Type B pancreatic cell (in vitro differentiated cells): ENCODE measurements at regions not wholly inside any gene's neighbourhood (a gene's known extent, or its start where the extent isn't known, plus 50 kb on each side); places are given as distances from the start of the nearest gene placed in this dataset.
"Not testable (repeated sequence)": the region's sequence is repeated elsewhere in the genome, so short reads cannot be mapped to it uniquely, and the experiment has no call there.

Experiments
- DNase-seq: peaks from one replicate; pipeline ENCODE4 v3.0.0; 2021; ENCODE audit warnings: mixed read lengths; ENCODE audit not compliant: unreplicated experiment; ENCODE audit errors: extremely low spot score
- H3K27ac Mint-ChIP-seq: 2 replicates; pipeline ENCODE4 v1.8.0; 2021; ENCODE audit warnings: mild to moderate bottlenecking, mixed read lengths
- H3K27me3 Mint-ChIP-seq: 2 replicates; pipeline ENCODE4 v1.8.0; 2021; ENCODE audit warnings: mixed read lengths
- H3K36me3 Mint-ChIP-seq: 2 replicates; pipeline ENCODE4 v1.8.0; 2021; ENCODE audit warnings: mixed read lengths
- H3K4me1 Mint-ChIP-seq: one replicate; pipeline ENCODE4 v1.8.0; 2021; ENCODE audit warnings: mixed read lengths; ENCODE audit not compliant: unreplicated experiment
- H3K4me3 Mint-ChIP-seq: 2 replicates; pipeline ENCODE4 v1.8.0; 2021; ENCODE audit warnings: mild to moderate bottlenecking, mixed read lengths
- H3K9me3 Mint-ChIP-seq: 2 replicates; pipeline ENCODE4 v1.8.0; 2021; ENCODE audit warnings: mixed read lengths
- TF ChIP-seq, protein P1 (sequence below): fragments of 200-600 bp; sonication (generic); conservative IDR thresholded peaks from 2 replicates; pipeline ENCODE4 v1.5.0; 2021; ENCODE audit warnings: antibody characterized with exemption, mild to moderate bottlenecking

DNA sequence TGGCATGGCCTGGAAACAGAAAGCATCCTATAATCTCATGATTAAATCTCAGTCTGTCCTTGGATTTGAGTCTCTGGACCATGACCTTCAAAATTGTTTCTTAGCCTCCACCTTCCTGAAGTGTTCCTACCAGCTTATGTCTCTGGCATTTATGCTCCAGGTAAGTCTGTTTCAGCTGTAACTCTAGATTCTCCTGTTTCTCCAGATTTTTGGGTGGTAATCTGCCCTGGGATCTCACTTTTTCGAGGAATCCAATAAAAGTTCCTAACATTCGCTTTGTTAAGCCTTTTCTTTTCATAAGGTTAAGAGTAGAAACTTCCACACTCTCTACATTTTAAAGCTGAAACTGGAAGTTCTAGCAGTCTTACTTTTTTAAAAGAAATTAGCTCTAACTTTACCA is 318.5 kb downstream of the C6orf118 start:
- no peak overlapping the region for H3K4me3 Mint-ChIP-seq
- no peak for DNase-seq
- TF ChIP-seq, protein P1, sequence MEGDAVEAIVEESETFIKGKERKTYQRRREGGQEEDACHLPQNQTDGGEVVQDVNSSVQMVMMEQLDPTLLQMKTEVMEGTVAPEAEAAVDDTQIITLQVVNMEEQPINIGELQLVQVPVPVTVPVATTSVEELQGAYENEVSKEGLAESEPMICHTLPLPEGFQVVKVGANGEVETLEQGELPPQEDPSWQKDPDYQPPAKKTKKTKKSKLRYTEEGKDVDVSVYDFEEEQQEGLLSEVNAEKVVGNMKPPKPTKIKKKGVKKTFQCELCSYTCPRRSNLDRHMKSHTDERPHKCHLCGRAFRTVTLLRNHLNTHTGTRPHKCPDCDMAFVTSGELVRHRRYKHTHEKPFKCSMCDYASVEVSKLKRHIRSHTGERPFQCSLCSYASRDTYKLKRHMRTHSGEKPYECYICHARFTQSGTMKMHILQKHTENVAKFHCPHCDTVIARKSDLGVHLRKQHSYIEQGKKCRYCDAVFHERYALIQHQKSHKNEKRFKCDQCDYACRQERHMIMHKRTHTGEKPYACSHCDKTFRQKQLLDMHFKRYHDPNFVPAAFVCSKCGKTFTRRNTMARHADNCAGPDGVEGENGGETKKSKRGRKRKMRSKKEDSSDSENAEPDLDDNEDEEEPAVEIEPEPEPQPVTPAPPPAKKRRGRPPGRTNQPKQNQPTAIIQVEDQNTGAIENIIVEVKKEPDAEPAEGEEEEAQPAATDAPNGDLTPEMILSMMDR, result no peak
- no peak overlapping the region for H3K27ac Mint-ChIP-seq
- H3K4me1 Mint-ChIP-seq, result no peaks in the 10 kb centered on the region
- no peaks in the 10 kb centered on the region for H3K9me3 Mint-ChIP-seq
- no peaks in the 10 kb centered on the region for H3K36me3 Mint-ChIP-seq
- no peaks in the 10 kb centered on the region for H3K27me3 Mint-ChIP-seq

GRCh38 chr6:164982389-164982788 is 327.0 kb downstream of the C6orf118 start:
- Mint-ChIP-seq H3K36me3 (no peaks in the 10 kb centered on the region), H3K27ac (no peak overlapping the region), H3K9me3 (no peaks in the 10 kb centered on the region), H3K4me1 (no peaks in the 10 kb centered on the region), H3K4me3 (no peak overlapping the region), H3K27me3 (no peaks in the 10 kb centered on the region)
- TF ChIP-seq, protein P1, result no peak
- no peak for DNase-seq

DNA sequence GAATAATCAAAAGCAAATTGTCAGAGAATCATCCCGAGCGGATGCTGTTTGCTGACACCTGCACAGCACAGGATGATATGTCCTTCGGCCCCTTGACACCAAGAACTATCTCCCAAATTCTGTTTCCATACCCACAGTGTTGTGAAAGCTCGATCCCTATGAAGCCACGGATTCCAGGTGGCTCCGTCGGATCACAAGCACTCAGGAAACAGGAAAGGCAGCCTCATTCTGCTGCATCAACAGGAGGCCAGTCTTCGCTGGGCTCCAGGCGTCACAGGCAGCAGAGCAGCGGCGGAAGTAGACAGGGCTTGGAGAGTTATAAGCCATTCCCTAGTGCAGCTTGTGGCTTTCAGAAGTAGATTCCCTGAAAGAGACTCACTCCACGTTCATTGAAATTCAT is 342.3 kb downstream of the C6orf118 start:
- Mint-ChIP-seq H3K27ac (no peak overlapping the region), H3K36me3 (no peaks in the 10 kb centered on the region), H3K27me3 (no peaks in the 10 kb centered on the region), H3K9me3 (no peaks in the 10 kb centered on the region), H3K4me1 (no peaks in the 10 kb centered on the region), H3K4me3 (no peak overlapping the region)
- DNase-seq, result no peak
- TF ChIP-seq, protein P1, result no peak

DNA sequence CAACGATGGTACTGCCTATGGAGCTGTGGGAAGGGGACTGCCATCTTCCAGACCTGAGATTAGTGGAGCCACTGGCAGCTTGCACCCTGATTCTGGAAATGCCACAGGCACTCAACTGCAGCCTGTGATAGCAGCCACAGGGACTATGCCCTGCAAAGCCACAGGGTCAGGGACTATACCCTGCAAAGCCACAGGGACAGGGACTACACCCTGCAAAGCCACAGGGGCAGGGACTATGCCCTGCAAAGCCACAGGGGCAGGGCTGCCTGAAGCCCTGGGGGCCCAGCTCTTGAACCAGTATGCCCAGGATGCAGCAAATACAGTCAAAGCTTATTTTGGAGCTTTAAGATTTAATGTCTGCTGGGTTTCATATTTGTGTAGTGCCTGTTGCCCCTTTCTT is 346.6 kb downstream of the C6orf118 start:
- Mint-ChIP-seq H3K4me1 (no peaks in the 10 kb centered on the region), H3K4me3 (no peak overlapping the region), H3K36me3 (no peaks in the 10 kb centered on the region), H3K27me3 (no peaks in the 10 kb centered on the region), H3K27ac (no peak overlapping the region), H3K9me3 (no peaks in the 10 kb centered on the region)
- no peak for DNase-seq
- TF ChIP-seq, protein P1, result no peak

GRCh38 chr6:164947164-164947563 is 362.2 kb downstream of the C6orf118 start:
- Mint-ChIP-seq H3K36me3 (no peaks in the 10 kb centered on the region), H3K4me1 (no peaks in the 10 kb centered on the region), H3K4me3 (no peak overlapping the region), H3K27me3 (no peaks in the 10 kb centered on the region), H3K9me3 (no peaks in the 10 kb centered on the region), H3K27ac (no peak overlapping the region)
- TF ChIP-seq, protein P1, result no peak
- DNase-seq, result no peak

- Mint-ChIP-seq H3K9me3 (peaks cover 7% of the 10 kb centered on the region), H3K36me3 (no peaks in the 10 kb centered on the region), H3K27me3 (no peaks in the 10 kb centered on the region), H3K4me3 (no peak overlapping the region), H3K27ac (no peak overlapping the region), H3K4me1 (no peaks in the 10 kb centered on the region)
- no peak for DNase-seq
- TF ChIP-seq, protein P1, result no peak
Observed at GRCh38 chr6:164942271-164942670, 367.1 kb downstream of the C6orf118 start.

GRCh38 chr6:164933238-164933794 is 376.1 kb downstream of the C6orf118 start:
- H3K9me3 Mint-ChIP-seq, H3K36me3 Mint-ChIP-seq, H3K27me3 Mint-ChIP-seq, H3K4me1 Mint-ChIP-seq, H3K27ac Mint-ChIP-seq, DNase-seq, H3K4me3 Mint-ChIP-seq: not testable (repeated sequence)
